Activated naive CD4-positive, alpha-beta T cell treated with anti-CD3 and anti-CD28 coated beads, Interleukin-2, amount 10 ng/mL, durations not matched to agents 7 days and 5 days (primary cell): ENCODE measurements at regions not wholly inside any gene's neighbourhood (a gene's known extent, or its start where the extent isn't known, plus 50 kb on each side); places are given as distances from the start of the nearest gene placed in this dataset.

Experiments used
- CTCF ChIA-PET: fragments of 350-600 bp; sonication (Branson Sonifier 250); formaldehyde crosslinking; loops from one replicate; lab custom pipeline; 2021; ENCODE audit warnings: antibody characterized with exemption; lab: Charles Lee
- DNase-seq: peaks from one replicate; pipeline ENCODE4 v3.0.0-alpha.2; 2020
- H3K27ac Mint-ChIP-seq: one replicate; pipeline ENCODE4 v1.8.0; 2021; ENCODE audit warnings: mild to moderate bottlenecking, moderate library complexity, mixed read lengths
- H3K27me3 Mint-ChIP-seq: one replicate; pipeline ENCODE4 v1.8.0; 2021; ENCODE audit warnings: mild to moderate bottlenecking, mixed read lengths
- H3K36me3 Mint-ChIP-seq: one replicate; pipeline ENCODE4 v1.8.0; 2021; ENCODE audit warnings: mixed read lengths
- H3K4me1 Mint-ChIP-seq: one replicate; pipeline ENCODE4 v1.8.0; 2021; ENCODE audit warnings: mixed read lengths
- H3K4me3 Mint-ChIP-seq: one replicate; pipeline ENCODE4 v1.8.0; 2021; ENCODE audit warnings: mild to moderate bottlenecking, moderate library complexity, mixed read lengths
- H3K9me3 Mint-ChIP-seq: one replicate; pipeline ENCODE4 v1.8.0; 2021; ENCODE audit warnings: mixed read lengths

DNA sequence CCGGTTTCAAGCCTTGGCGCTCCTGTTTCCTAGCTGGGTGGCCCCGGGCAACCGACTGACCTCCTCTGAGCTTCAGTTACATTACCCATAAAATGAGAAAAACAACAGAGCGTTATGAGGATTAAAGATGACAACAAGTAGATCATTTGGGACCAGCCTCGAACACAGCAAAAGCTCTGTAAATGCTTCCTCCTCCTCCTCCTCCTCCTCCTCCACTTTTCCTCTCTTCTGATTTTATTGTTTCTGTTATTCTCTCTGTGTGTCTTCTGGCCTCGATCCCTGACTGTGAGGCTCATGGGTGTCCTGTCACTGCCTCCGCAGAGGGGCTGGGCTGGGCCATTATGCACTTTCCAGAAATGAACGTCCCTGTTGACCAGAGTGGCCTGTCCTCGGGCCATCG, 176.2 kb downstream of the URI1 start:
- CTCF ChIA-PET: no interaction called here
- Mint-ChIP-seq H3K27ac (no peak overlapping the region), H3K4me1 (no peaks in the 10 kb centered on the region), H3K36me3 (no peaks in the 10 kb centered on the region), H3K9me3 (no peaks in the 10 kb centered on the region), H3K4me3 (no peak overlapping the region), H3K27me3 (peaks cover 7% of the 10 kb centered on the region)
- no peak for DNase-seq

DNA sequence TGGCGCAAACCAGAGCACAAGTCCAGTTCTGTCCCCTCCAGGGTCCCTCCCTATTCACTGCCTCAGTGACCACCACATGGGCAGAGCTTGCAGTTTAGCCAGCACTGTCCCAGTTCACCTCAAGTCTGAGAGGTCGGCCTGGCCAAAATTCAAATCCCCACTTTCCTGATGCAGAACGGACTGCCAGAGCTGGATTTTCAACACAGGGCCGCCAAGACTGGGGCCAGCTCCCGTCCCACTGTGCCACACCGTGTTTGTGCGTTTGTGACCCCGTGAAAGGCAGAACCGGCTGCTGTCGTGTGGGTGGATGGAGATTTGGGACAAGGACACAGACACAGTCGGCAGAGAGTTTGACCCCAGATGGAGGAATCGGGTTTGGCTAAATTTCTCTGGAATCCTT, 176.7 kb downstream of the URI1 start:
- Mint-ChIP-seq H3K4me1 (no peaks in the 10 kb centered on the region), H3K4me3 (no peak overlapping the region), H3K27me3 (peaks cover 7% of the 10 kb centered on the region), H3K9me3 (no peaks in the 10 kb centered on the region), H3K27ac (no peak overlapping the region), H3K36me3 (no peaks in the 10 kb centered on the region)
- no peak for DNase-seq
- CTCF ChIA-PET: no interaction called here

DNA sequence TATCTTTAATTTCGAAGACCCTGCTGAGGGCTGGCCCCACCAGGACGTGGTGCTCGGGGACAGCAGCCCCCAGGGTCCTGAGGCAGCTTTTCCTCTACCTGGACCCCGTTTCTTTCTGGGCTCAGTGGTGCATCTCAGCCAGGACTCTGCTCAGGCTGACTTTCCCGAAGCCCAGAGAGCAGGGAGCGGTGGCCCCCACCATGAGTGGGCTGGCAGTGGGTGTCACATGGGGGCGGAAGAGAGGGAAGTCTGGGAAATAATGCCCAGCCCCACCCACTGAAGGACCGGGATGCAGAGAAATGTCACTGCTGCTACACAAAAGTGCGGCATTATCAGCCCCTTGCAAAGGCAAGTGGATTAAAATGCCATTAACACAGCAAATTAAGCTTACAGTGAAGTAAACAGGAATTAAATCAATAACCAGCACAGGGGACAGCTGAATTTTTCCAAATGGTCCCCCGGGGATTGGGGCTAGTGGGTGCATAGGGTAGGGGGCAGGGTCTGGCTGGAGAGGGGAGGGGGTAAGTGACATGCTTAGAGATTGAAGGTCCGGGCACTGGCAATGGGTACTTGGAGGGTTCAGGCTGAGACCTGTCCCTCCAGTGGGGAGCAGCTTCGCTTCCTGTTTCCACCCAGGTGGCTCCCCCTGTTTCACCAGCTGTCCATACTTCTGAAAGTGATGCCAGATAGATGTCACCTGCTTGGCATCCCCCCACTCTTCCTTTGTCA, 177.3 kb downstream of the URI1 start:
- DNase-seq: no peak
- Mint-ChIP-seq H3K27me3 (peaks cover 7% of the 10 kb centered on the region), H3K36me3 (no peaks in the 10 kb centered on the region), H3K4me1 (no peaks in the 10 kb centered on the region), H3K9me3 (no peaks in the 10 kb centered on the region), H3K27ac (no peak overlapping the region), H3K4me3 (no peak overlapping the region)
- CTCF ChIA-PET: interaction anchor here (0.8 kb wide), 1 partner anchor 44 kb away, joined by 5 read pairs; no protein-coding TSS in a partner anchor

DNA sequence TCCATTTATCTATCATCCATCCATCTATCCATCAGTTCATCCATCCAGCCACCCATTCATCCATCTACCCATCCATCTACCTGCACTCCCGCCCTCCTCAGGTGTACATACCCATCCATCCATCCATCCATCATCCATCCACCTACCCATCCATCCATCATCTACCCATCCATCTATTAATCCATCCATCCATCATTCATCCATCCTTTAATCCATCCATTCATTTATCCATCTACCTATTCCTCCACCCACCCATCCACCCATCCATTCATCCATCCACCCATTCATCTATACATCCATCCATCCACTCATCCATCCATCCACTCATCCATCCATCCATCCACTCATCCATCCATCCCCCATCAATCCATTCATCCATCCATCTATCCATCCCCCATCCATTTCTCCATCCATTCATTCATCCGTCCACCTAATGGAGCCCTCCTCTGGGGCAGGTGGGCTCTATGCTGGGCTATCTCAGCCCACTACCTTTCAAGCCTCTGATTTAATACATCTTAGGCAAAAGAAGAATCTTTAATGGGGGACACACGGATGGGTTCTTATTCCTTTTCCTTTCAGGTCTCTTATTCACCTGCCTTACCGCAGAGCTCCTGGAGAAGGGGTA, 178.9 kb downstream of the URI1 start:
- Mint-ChIP-seq H3K4me3 (no peak overlapping the region), H3K27ac (no peak overlapping the region)

DNA sequence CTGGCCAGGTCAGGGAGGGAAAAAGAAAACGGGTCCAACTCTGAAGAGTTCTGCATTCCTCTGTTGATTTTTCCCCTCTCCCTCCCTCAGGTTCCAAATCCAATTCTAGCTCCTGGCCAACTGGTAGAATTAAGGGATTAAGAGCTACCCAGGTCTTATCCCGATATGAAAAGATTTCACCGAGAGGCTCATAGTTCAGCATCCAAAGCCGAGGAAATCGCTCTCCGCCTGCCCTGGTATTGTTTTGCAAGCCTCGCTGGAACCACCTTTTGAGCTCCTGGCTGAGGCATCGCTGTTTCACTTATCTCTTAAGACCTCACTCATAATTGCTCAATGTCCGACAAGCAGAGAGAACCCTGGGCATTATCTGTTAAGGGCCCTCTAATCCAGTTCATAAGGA, 180.4 kb downstream of the URI1 start:
- Mint-ChIP-seq H3K27me3 (peaks cover 7% of the 10 kb centered on the region), H3K4me1 (no peaks in the 10 kb centered on the region), H3K9me3 (no peaks in the 10 kb centered on the region), H3K36me3 (no peaks in the 10 kb centered on the region), H3K27ac (no peak overlapping the region), H3K4me3 (no peak overlapping the region)
- CTCF ChIA-PET: no interaction called here
- no peak for DNase-seq

More for the DNA sequence above, 178.9 kb downstream of the URI1 start:
- Mint-ChIP-seq H3K9me3 (no peaks in the 10 kb centered on the region), H3K27me3 (peaks cover 7% of the 10 kb centered on the region), H3K4me1 (no peaks in the 10 kb centered on the region), H3K36me3 (no peaks in the 10 kb centered on the region)
- DNase-seq: no peak
- CTCF ChIA-PET: no interaction called here

DNA sequence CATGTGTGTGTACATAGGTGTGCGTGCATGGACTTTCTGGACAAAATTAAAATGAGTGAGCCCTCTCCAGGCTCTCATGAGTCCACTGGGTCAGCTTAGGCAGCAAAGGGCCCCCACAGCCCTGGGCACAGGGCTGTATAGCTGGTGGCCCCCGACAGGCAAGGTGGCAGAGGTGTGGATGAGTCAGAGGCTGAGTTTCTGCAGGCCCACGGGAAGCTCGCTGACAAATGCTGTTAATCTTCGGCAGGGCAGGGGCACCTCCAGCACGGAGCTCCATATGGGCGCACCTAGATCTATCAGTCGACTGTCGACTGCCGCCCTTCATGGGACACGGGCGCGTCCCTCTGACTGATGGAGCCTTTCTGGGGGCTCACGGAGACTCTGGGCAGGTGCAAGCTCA, 181.1 kb downstream of the URI1 start:
- Mint-ChIP-seq H3K4me3 (no peak overlapping the region), H3K9me3 (no peaks in the 10 kb centered on the region), H3K36me3 (no peaks in the 10 kb centered on the region), H3K27me3 (peaks cover 7% of the 10 kb centered on the region), H3K4me1 (no peaks in the 10 kb centered on the region), H3K27ac (no peak overlapping the region)
- no peak for DNase-seq
- CTCF ChIA-PET: no interaction called here

DNA sequence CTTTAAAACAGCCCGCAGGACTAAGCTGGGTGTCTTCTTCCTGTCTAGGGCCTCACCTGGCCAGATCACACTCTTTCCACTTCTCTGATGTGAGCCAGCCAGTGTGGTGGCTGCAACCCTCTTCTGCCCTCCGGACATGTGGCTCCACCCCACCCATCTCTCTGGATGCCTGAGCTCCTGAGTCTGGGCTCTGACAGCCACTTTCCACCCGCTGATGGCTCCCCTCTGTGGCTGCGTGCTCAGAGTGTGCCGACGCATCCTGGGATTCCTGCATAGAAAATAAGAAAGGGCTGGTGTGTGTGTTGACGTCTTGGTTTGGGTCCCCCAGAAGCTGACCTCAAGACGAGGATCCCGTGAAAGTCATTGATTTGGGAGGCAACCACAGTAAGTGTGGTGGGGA, 181.6 kb downstream of the URI1 start:
- no peak for DNase-seq
- Mint-ChIP-seq H3K9me3 (no peaks in the 10 kb centered on the region), H3K4me1 (no peaks in the 10 kb centered on the region), H3K27me3 (peaks cover 7% of the 10 kb centered on the region), H3K36me3 (no peaks in the 10 kb centered on the region), H3K27ac (no peak overlapping the region), H3K4me3 (no peak overlapping the region)
- CTCF ChIA-PET: no interaction called here

DNA sequence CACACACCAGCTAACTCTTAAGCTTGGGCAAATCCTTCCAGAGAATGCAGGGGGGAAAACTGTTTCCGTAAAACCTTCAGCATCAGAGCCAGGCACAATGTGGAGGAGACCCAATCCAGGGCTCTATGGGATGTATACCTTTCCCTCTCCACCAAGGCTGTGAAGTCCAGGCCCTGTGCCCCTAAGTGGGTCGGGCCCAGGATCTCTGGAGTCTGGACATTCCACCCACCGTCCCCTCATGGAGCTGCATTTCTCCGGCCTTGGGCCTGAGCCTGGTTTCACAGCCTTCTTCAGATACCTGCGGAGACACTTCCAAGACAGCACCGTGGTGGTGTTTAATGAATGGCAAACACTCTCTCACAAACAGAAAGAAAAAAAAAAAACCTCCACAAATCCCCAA, 186.2 kb downstream of the URI1 start:
- no peak overlapping the region for H3K4me3 Mint-ChIP-seq
- no peaks in the 10 kb centered on the region for H3K36me3 Mint-ChIP-seq
- H3K27me3 Mint-ChIP-seq: no peaks in the 10 kb centered on the region
- no peaks in the 10 kb centered on the region for H3K9me3 Mint-ChIP-seq
- no peak overlapping the region for H3K27ac Mint-ChIP-seq
- CTCF ChIA-PET: no interaction called here
- DNase-seq: no peak
- no peaks in the 10 kb centered on the region for H3K4me1 Mint-ChIP-seq

DNA sequence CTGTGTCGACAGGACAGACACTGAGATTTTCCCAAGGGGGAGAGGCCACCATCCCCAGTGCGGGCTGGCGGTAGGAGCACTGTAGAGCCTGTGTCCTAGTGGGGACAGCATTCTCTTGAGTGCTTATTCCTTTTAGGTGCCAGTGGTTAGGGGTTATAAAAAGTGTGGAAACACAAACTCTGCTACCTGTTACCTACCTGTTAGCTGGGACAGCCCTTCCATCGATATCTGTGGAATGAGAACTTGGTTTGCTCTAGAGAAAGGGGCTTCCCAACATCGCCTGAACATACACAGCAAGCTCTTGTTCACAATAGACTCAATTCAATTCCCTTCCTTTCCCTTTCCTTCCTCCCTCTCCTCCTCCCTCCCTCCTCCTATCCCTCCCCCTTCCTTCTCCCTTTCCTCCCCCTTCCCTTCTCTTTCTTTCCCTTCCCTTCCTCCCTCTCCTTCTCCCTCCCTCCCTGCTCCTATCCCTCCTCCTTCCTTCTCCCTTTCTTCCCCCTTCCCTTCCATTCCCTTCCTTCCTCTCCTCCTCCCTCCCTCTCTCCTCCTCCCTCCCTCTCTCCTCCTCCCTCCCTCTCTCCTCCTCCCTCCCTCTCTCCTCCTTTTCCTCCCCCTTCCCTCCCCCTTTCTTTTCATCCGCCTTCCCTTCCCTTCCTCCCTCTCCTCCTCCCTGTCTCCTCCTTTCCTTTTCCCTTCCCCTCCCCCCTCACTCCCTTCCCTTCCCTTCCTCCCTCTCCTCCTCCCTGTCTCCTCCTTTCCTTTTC, 188.5 kb downstream of the URI1 start:
- H3K9me3 Mint-ChIP-seq: no peaks in the 10 kb centered on the region
- no peaks in the 10 kb centered on the region for H3K27me3 Mint-ChIP-seq
- CTCF ChIA-PET: no interaction called here
- H3K4me3 Mint-ChIP-seq: no peak overlapping the region
- no peak for DNase-seq
- no peaks in the 10 kb centered on the region for H3K36me3 Mint-ChIP-seq
- no peaks in the 10 kb centered on the region for H3K4me1 Mint-ChIP-seq
- H3K27ac Mint-ChIP-seq: no peak overlapping the region

DNA sequence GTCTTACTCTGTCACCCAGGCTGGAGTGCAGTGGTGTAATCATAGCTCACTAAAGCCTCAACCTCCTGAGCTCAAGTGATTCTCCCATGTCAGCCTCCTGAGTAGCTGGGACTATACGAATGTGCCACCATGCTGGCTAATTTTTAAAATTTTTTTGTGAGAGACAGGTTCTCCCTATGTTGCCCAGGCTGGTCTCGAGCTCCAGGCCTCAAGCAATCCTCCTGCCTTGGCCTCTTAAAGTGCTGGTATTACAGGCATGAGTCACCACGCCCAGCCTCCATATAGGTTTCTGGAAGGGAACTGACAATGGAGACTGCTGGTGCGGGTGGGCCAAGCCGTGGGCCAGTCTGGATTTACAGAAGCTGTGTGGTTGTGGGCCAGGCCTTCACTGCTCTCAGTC, 189.2 kb downstream of the URI1 start:
- no peaks in the 10 kb centered on the region for H3K9me3 Mint-ChIP-seq
- no peak for DNase-seq
- no peak overlapping the region for H3K4me3 Mint-ChIP-seq
- H3K4me1 Mint-ChIP-seq: no peaks in the 10 kb centered on the region
- CTCF ChIA-PET: no interaction called here
- H3K27ac Mint-ChIP-seq: no peak overlapping the region
- H3K36me3 Mint-ChIP-seq: no peaks in the 10 kb centered on the region
- no peaks in the 10 kb centered on the region for H3K27me3 Mint-ChIP-seq

DNA sequence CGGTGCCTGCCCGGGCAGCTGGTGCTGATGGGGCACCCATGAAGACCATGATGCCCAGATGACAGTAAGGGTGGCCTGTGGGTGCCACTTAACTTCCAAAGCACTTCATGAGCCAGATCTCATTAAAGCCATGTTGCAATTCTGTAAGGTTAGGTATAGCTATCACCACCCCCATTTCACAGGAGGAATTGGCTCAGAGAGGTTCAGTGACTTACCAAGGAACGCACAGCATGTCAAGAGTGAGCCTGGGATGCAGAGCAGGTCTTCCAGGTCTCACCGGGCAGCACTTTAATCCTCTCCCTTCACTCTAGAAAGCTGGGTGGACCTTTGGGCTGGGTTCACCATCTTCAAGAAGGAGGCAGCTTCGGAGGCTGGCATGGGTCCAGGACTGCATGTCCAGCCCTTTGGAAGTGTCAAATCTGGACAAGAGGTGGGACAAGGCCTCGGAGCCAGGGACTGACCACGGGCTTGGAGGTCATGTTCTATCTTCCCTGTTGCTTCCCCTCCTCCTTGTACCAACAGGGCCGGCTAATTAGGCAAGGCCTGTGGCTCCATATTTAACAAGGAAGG, 189.8 kb downstream of the URI1 start:
- DNase-seq: no peak
- H3K36me3 Mint-ChIP-seq: no peaks in the 10 kb centered on the region
- H3K27me3 Mint-ChIP-seq: no peaks in the 10 kb centered on the region
- H3K27ac Mint-ChIP-seq: no peak overlapping the region
- no peaks in the 10 kb centered on the region for H3K4me1 Mint-ChIP-seq
- no peak overlapping the region for H3K4me3 Mint-ChIP-seq
- CTCF ChIA-PET: no interaction called here
- no peaks in the 10 kb centered on the region for H3K9me3 Mint-ChIP-seq

DNA sequence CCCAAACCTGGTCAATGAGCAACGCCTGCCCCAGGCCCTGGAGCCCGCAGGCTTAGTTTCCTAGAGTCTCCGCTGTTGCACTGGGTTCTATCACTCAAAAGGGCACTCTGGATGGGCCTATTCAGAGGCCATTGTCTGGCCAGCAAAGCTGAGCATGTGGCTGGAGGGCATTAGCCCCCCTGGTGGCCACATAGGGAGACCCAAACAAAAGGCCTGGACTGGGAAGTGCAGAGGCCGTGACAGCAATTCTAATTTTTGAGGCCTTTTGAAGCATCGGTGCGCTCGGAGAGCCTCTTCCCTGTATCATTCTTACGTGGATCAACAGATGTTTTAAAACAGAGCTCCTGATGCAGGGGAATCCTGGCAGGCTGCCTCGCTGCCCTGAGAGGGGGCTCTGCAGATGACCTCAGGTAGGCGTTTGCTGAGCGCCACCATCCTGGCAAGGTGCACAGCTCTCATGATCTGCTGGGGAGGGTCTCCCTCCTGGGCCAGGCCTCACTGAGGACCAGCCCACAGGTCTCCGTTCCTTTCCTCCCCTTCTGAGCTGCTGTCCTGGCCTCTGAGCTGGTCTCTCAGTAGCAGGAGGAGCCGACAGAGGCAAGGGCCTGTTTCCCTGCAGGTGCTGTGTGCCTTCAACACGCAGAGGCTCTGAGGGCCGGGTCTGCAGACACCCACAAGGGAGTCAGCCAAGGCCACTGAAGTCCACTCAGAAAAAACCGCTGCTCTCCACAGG, 190.5 kb downstream of the URI1 start:
- H3K4me1 Mint-ChIP-seq: no peaks in the 10 kb centered on the region
- H3K9me3 Mint-ChIP-seq: no peaks in the 10 kb centered on the region
- no peaks in the 10 kb centered on the region for H3K27me3 Mint-ChIP-seq
- H3K27ac Mint-ChIP-seq: no peak overlapping the region
- no peak for DNase-seq
- CTCF ChIA-PET: no interaction called here
- no peak overlapping the region for H3K4me3 Mint-ChIP-seq
- no peaks in the 10 kb centered on the region for H3K36me3 Mint-ChIP-seq

DNA sequence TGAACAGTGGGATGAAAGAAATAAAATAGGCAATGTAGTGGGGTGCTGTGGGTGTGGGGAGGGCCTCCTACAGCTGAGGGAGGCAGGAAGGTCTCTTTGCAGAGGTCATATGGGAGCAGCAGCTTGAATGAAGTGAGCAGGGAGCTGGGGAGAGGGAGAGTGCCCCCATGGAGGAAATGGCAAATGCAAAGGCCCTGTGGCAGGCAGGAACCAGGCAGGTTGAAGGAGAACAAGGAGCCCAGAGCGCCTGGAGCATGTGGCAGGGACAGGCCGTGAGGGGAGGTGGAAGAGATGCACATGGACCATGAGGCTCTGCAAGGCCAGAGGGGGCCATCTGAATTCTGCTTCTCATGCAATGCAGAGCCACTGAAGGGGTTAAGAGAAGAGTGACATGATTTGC, 191.8 kb downstream of the URI1 start:
- Mint-ChIP-seq H3K4me3 (no peak overlapping the region), H3K27ac (no peak overlapping the region), H3K4me1 (no peaks in the 10 kb centered on the region), H3K9me3 (no peaks in the 10 kb centered on the region), H3K27me3 (no peaks in the 10 kb centered on the region), H3K36me3 (no peaks in the 10 kb centered on the region)
- CTCF ChIA-PET: no interaction called here
- no peak for DNase-seq

DNA sequence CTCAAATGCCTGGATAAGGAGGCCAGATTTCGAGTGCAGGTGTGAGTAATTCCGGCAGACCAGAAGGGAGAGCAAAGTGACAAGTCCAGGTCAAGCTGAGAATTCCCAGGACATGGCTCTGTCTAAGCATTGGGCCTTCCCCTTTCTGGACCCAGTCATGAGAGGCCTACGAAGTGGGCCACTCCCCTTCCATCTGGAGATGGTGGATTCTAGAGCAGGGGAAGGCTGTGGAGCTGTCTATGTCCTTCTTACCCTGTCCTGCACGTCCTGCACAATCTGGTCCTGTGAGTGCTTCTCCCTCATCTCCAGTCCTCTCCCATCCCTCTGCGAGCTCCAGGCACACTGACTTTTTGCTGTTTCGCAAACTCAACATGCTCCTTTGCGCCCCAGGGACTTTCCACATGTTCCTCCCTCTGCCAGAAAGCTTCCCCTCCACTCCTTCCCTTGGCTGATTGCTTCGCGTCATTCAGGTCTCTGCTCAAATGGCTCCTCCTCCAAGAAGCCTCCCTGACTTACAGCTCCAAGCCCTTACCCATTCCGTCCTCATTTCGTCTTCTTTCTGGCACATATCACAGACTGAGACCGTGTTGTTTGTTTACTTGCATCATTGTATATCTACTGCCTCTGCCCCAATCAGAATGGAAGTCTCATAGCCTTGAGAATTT, 193.2 kb downstream of the URI1 start:
- H3K27me3 Mint-ChIP-seq: no peaks in the 10 kb centered on the region
- H3K27ac Mint-ChIP-seq: no peak overlapping the region
- DNase-seq: no peak
- no peak overlapping the region for H3K4me3 Mint-ChIP-seq
- H3K4me1 Mint-ChIP-seq: no peaks in the 10 kb centered on the region
- H3K36me3 Mint-ChIP-seq: no peaks in the 10 kb centered on the region
- CTCF ChIA-PET: no interaction called here
- H3K9me3 Mint-ChIP-seq: no peaks in the 10 kb centered on the region
